HG02938 (cell line): ENCODE measurements at regions not wholly inside any gene's neighbourhood (a gene's known extent, or its start where the extent isn't known, plus 50 kb on each side); places are given as distances from the start of the nearest gene placed in this dataset.
"Not testable (repeated sequence)": the region's sequence is repeated elsewhere in the genome, so short reads cannot be mapped to it uniquely, and the experiment has no call there.

Experiments used
- ATAC-seq: cut with Tn5 transposase; IDR thresholded peaks from one replicate; pipeline ENCODE4 v1.9.1; 2021; ENCODE audit warnings: mild to moderate bottlenecking, moderate library complexity; ENCODE audit not compliant: unreplicated experiment

- no peak for ATAC-seq
Measured at GRCh38 chr11:98703779-98704556, 316.8 kb upstream of the CNTN5 start.

- no peak for ATAC-seq
Measured at GRCh38 chr11:98710026-98710425, 310.7 kb upstream of the CNTN5 start.

- ATAC-seq = no peak
Measured at GRCh38 chr11:98710986-98711385, 309.8 kb upstream of the CNTN5 start.

- ATAC-seq = no peak
Measured at GRCh38 chr11:98720951-98721350, 299.8 kb upstream of the CNTN5 start.

GRCh38 chr11:98725471-98725870, 295.3 kb upstream of the CNTN5 start:
- no peak for ATAC-seq

GRCh38 chr11:98728421-98728820, 292.3 kb upstream of the CNTN5 start:
- no peak for ATAC-seq

- no peak for ATAC-seq
Measured at GRCh38 chr11:98729118-98729517, 291.6 kb upstream of the CNTN5 start.

- no peak for ATAC-seq
Measured at GRCh38 chr11:98732947-98733346, 287.8 kb upstream of the CNTN5 start.

- ATAC-seq = not testable (repeated sequence)
Measured at GRCh38 chr11:98733378-98733777, 287.4 kb upstream of the CNTN5 start.

GRCh38 chr11:98734686-98735085, 286.1 kb upstream of the CNTN5 start:
- ATAC-seq = no peak

- ATAC-seq = no peak
Measured at GRCh38 chr11:98736833-98737232, 283.9 kb upstream of the CNTN5 start.

- no peak for ATAC-seq
Measured at GRCh38 chr11:98740321-98740720, 280.4 kb upstream of the CNTN5 start.

GRCh38 chr11:98763446-98763845, 257.3 kb upstream of the CNTN5 start:
- not testable (repeated sequence) for ATAC-seq

- no peak for ATAC-seq
Measured at GRCh38 chr11:98766903-98767302, 253.8 kb upstream of the CNTN5 start.

GRCh38 chr11:98770046-98770445, 250.7 kb upstream of the CNTN5 start:
- not testable (repeated sequence) for ATAC-seq

GRCh38 chr11:98771791-98772190, 249.0 kb upstream of the CNTN5 start:
- no peak for ATAC-seq

- no peak for ATAC-seq
Measured at GRCh38 chr11:98772893-98773292, 247.9 kb upstream of the CNTN5 start.

- no peak for ATAC-seq
Measured at GRCh38 chr11:98793276-98793675, 227.5 kb upstream of the CNTN5 start.

GRCh38 chr11:98798333-98798732, 222.4 kb upstream of the CNTN5 start:
- no peak for ATAC-seq

GRCh38 chr11:98800696-98801095, 220.1 kb upstream of the CNTN5 start:
- no peak for ATAC-seq

- ATAC-seq = no peak
Measured at GRCh38 chr11:98828986-98829708, 191.6 kb upstream of the CNTN5 start.

- ATAC-seq = no peak
Measured at GRCh38 chr11:98829971-98830370, 190.8 kb upstream of the CNTN5 start.
